Lower leg skin (tissue), 3 donors: ENCODE measurements at regions not wholly inside any gene's neighbourhood (a gene's known extent, or its start where the extent isn't known, plus 50 kb on each side); places are given as distances from the start of the nearest gene placed in this dataset.

Source experiments
- CTCF ChIP-seq, 3 donors: fragments of 450-650 bp; IDR thresholded peaks; one replicate each; pipeline ENCODE4 v1.5.1; 2016; ENCODE audit warnings: antibody characterized with exemption in 3 of 3, mild to moderate bottlenecking in 3 of 3, moderate library complexity in 2 of 3
- POLR2A ChIP-seq, 2 donors: fragments of 450-650 bp; IDR thresholded peaks; one replicate each; pipeline ENCODE4 v1.6.1; 2016 to 2017; ENCODE audit warnings: antibody characterized with exemption in 2 of 2, mild to moderate bottlenecking in 1 of 2, moderate library complexity in 1 of 2

- no peak for TF ChIP-seq CTCF (IDR thresholded peaks at IDR 0.05)
- TF ChIP-seq POLR2A (IDR thresholded peaks at IDR 0.05), result no peak
These were observed 537.3 kb downstream of the KCNT2 start for GRCh38 chr1:196070940-196071339.
